Stomach (tissue), 4 donors: ENCODE measurements at regions not wholly inside any gene's neighbourhood (a gene's known extent, or its start where the extent isn't known, plus 50 kb on each side); places are given as distances from the start of the nearest gene placed in this dataset.

Source experiments
- POLR2A ChIP-seq, 4 donors: fragments of 450-650 bp; IDR thresholded peaks; one replicate each; pipeline ENCODE4 v1.6.1; 2016; ENCODE audit warnings: antibody characterized with exemption in 4 of 4, control low read depth in 2 of 4, mild to moderate bottlenecking in 1 of 4, moderate library complexity in 1 of 4
- TF ChIP-seq, protein P1 (sequence below), 7 experiments: fragments of 450-650 bp in 4 of 7; fragments of 200-600 bp in 3 of 7; sonication (generic) in 3 of 7; IDR thresholded peaks; one replicate each; pipeline ENCODE4 v1.5.1; 2016 to 2019; ENCODE audit warnings: antibody characterized with exemption in 7 of 7, control low read depth in 2 of 7, mild to moderate bottlenecking in 1 of 7

DNA sequence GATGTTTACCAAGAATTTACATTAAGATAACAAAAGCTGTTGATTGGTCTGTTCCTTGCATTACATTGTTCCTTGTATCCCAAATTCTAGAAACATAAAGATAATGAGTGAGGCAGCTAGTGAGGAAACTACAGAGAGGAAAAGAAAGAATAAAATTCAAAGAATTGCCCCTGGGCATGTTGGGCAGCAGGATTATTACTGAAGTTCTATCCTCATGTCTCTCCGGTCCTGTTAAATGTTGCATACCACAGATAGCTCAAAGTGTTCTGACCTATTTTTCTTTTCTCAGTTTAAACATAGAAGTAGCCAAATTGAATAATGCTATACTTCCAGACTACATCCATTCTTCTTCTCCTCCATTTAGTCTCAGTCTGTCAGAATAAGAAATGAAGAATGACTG lies 58.2 kb upstream of the DYNC1I2 start:
- TF ChIP-seq, protein P1, sequence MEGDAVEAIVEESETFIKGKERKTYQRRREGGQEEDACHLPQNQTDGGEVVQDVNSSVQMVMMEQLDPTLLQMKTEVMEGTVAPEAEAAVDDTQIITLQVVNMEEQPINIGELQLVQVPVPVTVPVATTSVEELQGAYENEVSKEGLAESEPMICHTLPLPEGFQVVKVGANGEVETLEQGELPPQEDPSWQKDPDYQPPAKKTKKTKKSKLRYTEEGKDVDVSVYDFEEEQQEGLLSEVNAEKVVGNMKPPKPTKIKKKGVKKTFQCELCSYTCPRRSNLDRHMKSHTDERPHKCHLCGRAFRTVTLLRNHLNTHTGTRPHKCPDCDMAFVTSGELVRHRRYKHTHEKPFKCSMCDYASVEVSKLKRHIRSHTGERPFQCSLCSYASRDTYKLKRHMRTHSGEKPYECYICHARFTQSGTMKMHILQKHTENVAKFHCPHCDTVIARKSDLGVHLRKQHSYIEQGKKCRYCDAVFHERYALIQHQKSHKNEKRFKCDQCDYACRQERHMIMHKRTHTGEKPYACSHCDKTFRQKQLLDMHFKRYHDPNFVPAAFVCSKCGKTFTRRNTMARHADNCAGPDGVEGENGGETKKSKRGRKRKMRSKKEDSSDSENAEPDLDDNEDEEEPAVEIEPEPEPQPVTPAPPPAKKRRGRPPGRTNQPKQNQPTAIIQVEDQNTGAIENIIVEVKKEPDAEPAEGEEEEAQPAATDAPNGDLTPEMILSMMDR (IDR thresholded peaks at IDR 0.05), result no peak
- TF ChIP-seq POLR2A (IDR thresholded peaks at IDR 0.05), result no peak
